Panc1 (cell line): ENCODE measurements at regions not wholly inside any gene's neighbourhood (a gene's known extent, or its start where the extent isn't known, plus 50 kb on each side); places are given as distances from the start of the nearest gene placed in this dataset.

Experiments
- ATAC-seq: fragments of 200-7000 bp; cut with Tn5 transposase; 2 replicates; pipeline ENCODE4 v1.9.1; 2020; ENCODE audit warnings: mild to moderate bottlenecking, moderate library complexity
- BruUV-seq: library from RNA; stranded (reverse); fragments of 400-500 nt; replicated peaks from 2 replicates; lab custom pipeline; 2021; lab: Mats Ljungman, UMichigan
- CTCF ChIA-PET: fragments of 300-600 bp; sonication (Branson Sonifier 250); formaldehyde crosslinking; loops from one replicate; lab custom pipeline; 2022; ENCODE audit warnings: antibody characterized with exemption; lab: Charles Lee
- POLR2A ChIA-PET: fragments of 300-600 bp; sonication (Branson Sonifier 250); formaldehyde crosslinking; loops from one replicate; lab custom pipeline; 2022; ENCODE audit warnings: antibody characterized with exemption; lab: Charles Lee
- DNase-seq: peaks from one replicate; pipeline ENCODE4 v3.0.0-alpha.2; 2010; ENCODE audit warnings: low read depth, low spot score
- H3K27ac ChIP-seq: 2 replicates; pipeline ENCODE4 v1.5.1; 2011; ENCODE audit warnings: mild to moderate bottlenecking, low read length, inconsistent platforms
- H3K27me3 ChIP-seq: fragments of 200-500 bp; sonication (Bioruptor generic); 2 replicates; pipeline ENCODE4 v1.6.0; 2014; ENCODE audit warnings: low read length, inconsistent platforms; ENCODE audit not compliant: control insufficient read depth, insufficient read depth
- H3K36me3 ChIP-seq: fragments of 200-500 bp; sonication (Bioruptor generic); 2 replicates; pipeline ENCODE4 v1.5.1; 2014; ENCODE audit warnings: inconsistent platforms, mild to moderate bottlenecking, low read length, moderate library complexity; ENCODE audit not compliant: control insufficient read depth, insufficient read depth
- H3K4me1 ChIP-seq: 2 replicates; pipeline ENCODE4 v1.5.1; 2011; ENCODE audit warnings: inconsistent platforms, mild to moderate bottlenecking, low read length, moderate library complexity; ENCODE audit not compliant: control insufficient read depth, insufficient read depth
- H3K4me3 ChIP-seq, 2 experiments: 2 replicates each; pipeline ENCODE4 v1.5.1; 2011 to 2012; ENCODE audit warnings: low read depth in 2 of 2, low read length in 2 of 2, mild to moderate bottlenecking in 2 of 2, inconsistent platforms in 1 of 2, moderate library complexity in 1 of 2
- H3K9me3 ChIP-seq: fragments of 200-500 bp; sonication (Bioruptor generic); 2 replicates; pipeline ENCODE4 v1.5.1; 2014; ENCODE audit warnings: low read depth, mild to moderate bottlenecking, inconsistent platforms, low read length, moderate library complexity; ENCODE audit not compliant: control insufficient read depth, insufficient read depth
- CTCF ChIP-seq: fragments of 450-650 bp; IDR thresholded peaks from 2 replicates; pipeline ENCODE4 v1.5.1; 2017; ENCODE audit warnings: mild to moderate bottlenecking
- POLR2AphosphoS5 ChIP-seq: IDR thresholded peaks from 2 replicates; pipeline ENCODE4 v1.6.1; 2012; ENCODE audit warnings: mild to moderate bottlenecking, low read depth, low read length, moderate library complexity
- REST ChIP-seq, 2 experiments: IDR thresholded peaks; 2 replicates each; pipeline ENCODE4 v1.6.1; 2011 to 2012; ENCODE audit warnings: low read depth in 2 of 2, control low read depth in 1 of 2, low read length in 1 of 2, mild to moderate bottlenecking in 1 of 2, moderate library complexity in 1 of 2; ENCODE audit not compliant: insufficient read depth in 1 of 2
- SIN3A ChIP-seq: IDR thresholded peaks from 2 replicates; pipeline ENCODE4 v1.6.1; 2012; ENCODE audit warnings: low read depth, mild to moderate bottlenecking, low read length, moderate library complexity, borderline replicate concordance; ENCODE audit not compliant: insufficient read depth
- TCF7L2 ChIP-seq: IDR thresholded peaks from 2 replicates; pipeline ENCODE4 v1.6.1; 2011; ENCODE audit warnings: mild to moderate bottlenecking, low read depth, low read length, inconsistent platforms
- in situ Hi-C: cut with HindIII; loops from 2 replicates; pipeline ENCODE4 v1.10.0; 2016; ENCODE audit warnings: low sequenced_read_pairs, low pct_unique_long_range_greater_than_20kb
- intact Hi-C: fragments of 100-400 bp; cut with micrococcal nuclease; formaldehyde crosslinking; loops from one replicate; pipeline ENCODE4 v1.10.0; 2022; ENCODE audit not compliant: unreplicated experiment

- Histone ChIP-seq H3K27me3 (0 out of 2 replicates have a peak, but pooled peaks cover 3% of the 10 kb centered on the region), H3K27ac (no peak overlapping the region), H3K4me3 (no peak overlapping the region), H3K4me1 (no peaks in the 10 kb centered on the region), H3K9me3 (no peaks in the 10 kb centered on the region), H3K36me3 (no peaks in the 10 kb centered on the region)
- CTCF ChIA-PET: no interaction called here
- TF ChIP-seq REST (IDR thresholded peaks at IDR 0.05; ENCODE audit: insufficient read depth in 1 of 2, low read depth in 2 of 2, low read length in 1 of 2): no peak
- TF ChIP-seq POLR2AphosphoS5: no peak
- TF ChIP-seq CTCF: no peak
- no peak for TF ChIP-seq TCF7L2
- no peak for TF ChIP-seq SIN3A
- intact Hi-C loops (no loop called here), in situ Hi-C loops (no loop called here)
- POLR2A ChIA-PET: no interaction called here
- ATAC-seq (no peak), DNase-seq (no peak)
- BruUV-seq: no TSS peak
Measured at GRCh38 chr12:115850957-115851356, 426.5 kb downstream of the MED13L start.

- intact Hi-C loops (no loop called here), in situ Hi-C loops (no loop called here)
- Histone ChIP-seq H3K4me1 (no peaks in the 10 kb centered on the region), H3K9me3 (no peaks in the 10 kb centered on the region), H3K27ac (no peak overlapping the region), H3K36me3 (no peaks in the 10 kb centered on the region), H3K27me3 (0 out of 2 replicates have a peak, but pooled peaks cover 3% of the 10 kb centered on the region), H3K4me3 (no peak overlapping the region)
- no peak for TF ChIP-seq CTCF
- TF ChIP-seq SIN3A: no peak
- no peak for TF ChIP-seq REST (IDR thresholded peaks at IDR 0.05; ENCODE audit: insufficient read depth in 1 of 2, low read depth in 2 of 2, low read length in 1 of 2)
- no peak for TF ChIP-seq TCF7L2
- no peak for TF ChIP-seq POLR2AphosphoS5
- no peak for DNase-seq
- BruUV-seq: no TSS peak
- ChIA-PET POLR2A (no interaction called here), CTCF (no interaction called here)
- no peak for ATAC-seq
Measured at GRCh38 chr12:115849262-115849943, 428.1 kb downstream of the MED13L start.
